BLaER1 treated with 17β-estradiol and CSF1 and Interleukin-3, amounts not matched to agents 10 nM and 100 nM (cell line): ENCODE measurements at regions not wholly inside any gene's neighbourhood (a gene's known extent, or its start where the extent isn't known, plus 50 kb on each side); places are given as distances from the start of the nearest gene placed in this dataset.

Experiments used
- H3K27ac ChIP-seq, 11 experiments: shearing (Covaris generic); formaldehyde crosslinking; 2 replicates each; pipeline ENCODE4 v1.8.1; 2022
- H3K27me3 ChIP-seq, 11 experiments: shearing (Covaris generic); formaldehyde crosslinking; 2 replicates each; pipeline ENCODE4 v1.8.1; 2022
- H3K36me3 ChIP-seq, 11 experiments: shearing (Covaris generic); formaldehyde crosslinking; 2 replicates each; pipeline ENCODE4 v1.8.1; 2022
- H3K4me1 ChIP-seq, 10 experiments: shearing (Covaris generic); formaldehyde crosslinking; 2 replicates each; pipeline ENCODE4 v1.8.1; 2022
- H3K4me2 ChIP-seq, 11 experiments: shearing (Covaris generic); formaldehyde crosslinking; 2 replicates each; pipeline ENCODE4 v1.8.1; 2022
- H3K4me3 ChIP-seq, 10 experiments: shearing (Covaris generic); formaldehyde crosslinking; 2 replicates each; pipeline ENCODE4 v1.8.1; 2022
- H3K9ac ChIP-seq, 11 experiments: shearing (Covaris generic); formaldehyde crosslinking; 2 replicates each; pipeline ENCODE4 v1.8.1; 2022
- H3K9me3 ChIP-seq, 11 experiments: shearing (Covaris generic); formaldehyde crosslinking; replicated peaks in 1 of 11; 2 replicates each; pipeline ENCODE4 v1.8.1; 2022
- H4K20me1 ChIP-seq, 11 experiments: shearing (Covaris generic); formaldehyde crosslinking; 2 replicates each; pipeline ENCODE4 v1.8.1; 2022
- Cebpa-rat ChIP-seq, 11 experiments: shearing (Covaris generic); IDR thresholded peaks; 2 replicates each; pipeline ENCODE4 v1.8.1; 2022

- no peak for TF ChIP-seq Cebpa-rat (IDR thresholded peaks at IDR 0.05)
- Histone ChIP-seq H4K20me1 (no peaks in the 10 kb centered on the region), H3K36me3 (no peaks in the 10 kb centered on the region), H3K4me1 (no peaks in the 10 kb centered on the region), H3K9ac (no peak overlapping the region), H3K9me3 (peaks cover 12 to 17% (median 15%) of the 10 kb centered on the region in 11 experiments), H3K27me3 (no peaks in the 10 kb centered on the region), H3K27ac (no peak overlapping the region), H3K4me3 (no peak overlapping the region), H3K4me2 (no peak overlapping the region)
Observed at GRCh38 chr14:65813760-65814384, 401.3 kb downstream of the FUT8 start.

GRCh38 chr14:65815127-65815526 is 402.6 kb downstream of the FUT8 start:
- no peaks in the 10 kb centered on the region for H3K27me3 ChIP-seq
- no peak overlapping the region for H3K4me2 ChIP-seq
- TF ChIP-seq Cebpa-rat (IDR thresholded peaks at IDR 0.05): no peak
- no peak overlapping the region for H3K27ac ChIP-seq
- no peaks in the 10 kb centered on the region for H3K36me3 ChIP-seq
- no peak overlapping the region for H3K4me3 ChIP-seq
- no peaks in the 10 kb centered on the region for H3K4me1 ChIP-seq
- no peaks in the 10 kb centered on the region for H4K20me1 ChIP-seq
- peaks cover 0 to 5% (median 3%) of the 10 kb centered on the region in 11 experiments; a peak in 11 of 22 replicates for H3K9me3 ChIP-seq
- H3K9ac ChIP-seq: no peak overlapping the region

- H3K27ac ChIP-seq: no peak overlapping the region
- no peaks in the 10 kb centered on the region for H4K20me1 ChIP-seq
- no peak overlapping the region for H3K4me2 ChIP-seq
- H3K36me3 ChIP-seq: no peaks in the 10 kb centered on the region
- H3K4me1 ChIP-seq: no peaks in the 10 kb centered on the region
- H3K9me3 ChIP-seq: no peaks in the 10 kb centered on the region
- H3K4me3 ChIP-seq: no peak overlapping the region
- no peak overlapping the region for H3K9ac ChIP-seq
- no peaks in the 10 kb centered on the region for H3K27me3 ChIP-seq
- no peak for TF ChIP-seq Cebpa-rat (IDR thresholded peaks at IDR 0.05)
Observed at GRCh38 chr14:65817011-65817410, 404.5 kb downstream of the FUT8 start.

GRCh38 chr14:65819569-65819968 is 407.0 kb downstream of the FUT8 start:
- Histone ChIP-seq H3K4me1 (no peaks in the 10 kb centered on the region), H3K27me3 (no peaks in the 10 kb centered on the region), H3K36me3 (no peaks in the 10 kb centered on the region), H3K4me3 (no peak overlapping the region), H3K4me2 (no peak overlapping the region), H3K9me3 (no peaks in the 10 kb centered on the region), H3K9ac (no peak overlapping the region), H4K20me1 (no peaks in the 10 kb centered on the region), H3K27ac (no peak overlapping the region)
- TF ChIP-seq Cebpa-rat (IDR thresholded peaks at IDR 0.05): no peak

GRCh38 chr14:65821224-65821753 is 408.8 kb downstream of the FUT8 start:
- H3K9me3 ChIP-seq: no peaks in the 10 kb centered on the region
- H3K27ac ChIP-seq: no peak overlapping the region
- no peak overlapping the region for H3K4me2 ChIP-seq
- H3K27me3 ChIP-seq: no peaks in the 10 kb centered on the region
- H4K20me1 ChIP-seq: no peaks in the 10 kb centered on the region
- H3K4me3 ChIP-seq: no peak overlapping the region
- no peak overlapping the region for H3K9ac ChIP-seq
- no peak for TF ChIP-seq Cebpa-rat (IDR thresholded peaks at IDR 0.05)
- H3K4me1 ChIP-seq: no peaks in the 10 kb centered on the region
- H3K36me3 ChIP-seq: no peaks in the 10 kb centered on the region

- H3K4me1 ChIP-seq: no peaks in the 10 kb centered on the region
- H3K36me3 ChIP-seq: no peaks in the 10 kb centered on the region
- no peaks in the 10 kb centered on the region for H3K9me3 ChIP-seq
- H3K27ac ChIP-seq: no peak overlapping the region
- no peak overlapping the region for H3K4me3 ChIP-seq
- no peaks in the 10 kb centered on the region for H4K20me1 ChIP-seq
- H3K27me3 ChIP-seq: no peaks in the 10 kb centered on the region
- no peak overlapping the region for H3K9ac ChIP-seq
- TF ChIP-seq Cebpa-rat (IDR thresholded peaks at IDR 0.05): no peak
- no peak overlapping the region for H3K4me2 ChIP-seq
Observed at GRCh38 chr14:65824285-65824977, 411.9 kb downstream of the FUT8 start.

GRCh38 chr14:65824978-65825299 is 412.4 kb downstream of the FUT8 start:
- Histone ChIP-seq H3K4me2 (no peak overlapping the region), H3K4me1 (no peaks in the 10 kb centered on the region), H3K9ac (no peak overlapping the region), H3K27ac (no peak overlapping the region), H3K9me3 (no peaks in the 10 kb centered on the region), H4K20me1 (no peaks in the 10 kb centered on the region), H3K27me3 (no peaks in the 10 kb centered on the region), H3K36me3 (no peaks in the 10 kb centered on the region), H3K4me3 (no peak overlapping the region)
- TF ChIP-seq Cebpa-rat (IDR thresholded peaks at IDR 0.05): no peak

- Histone ChIP-seq H3K9ac (no peak overlapping the region), H3K27me3 (no peaks in the 10 kb centered on the region), H3K36me3 (no peaks in the 10 kb centered on the region)
Observed at GRCh38 chr14:65826946-65827345, 414.4 kb downstream of the FUT8 start.

GRCh38 chr14:65827520-65827919 is 415.0 kb downstream of the FUT8 start:
- Histone ChIP-seq H3K27ac (no peak overlapping the region), H3K4me1 (peaks cover 0 to 3% (median 0%) of the 10 kb centered on the region in 10 experiments; a peak in 1 of 20 replicates), H3K4me2 (no peak overlapping the region), H3K4me3 (no peak overlapping the region), H3K27me3 (no peaks in the 10 kb centered on the region), H3K9ac (no peak overlapping the region), H4K20me1 (no peaks in the 10 kb centered on the region), H3K36me3 (no peaks in the 10 kb centered on the region), H3K9me3 (no peaks in the 10 kb centered on the region)
- no peak for TF ChIP-seq Cebpa-rat (IDR thresholded peaks at IDR 0.05)

More at GRCh38 chr14:65826946-65827345, 414.4 kb downstream of the FUT8 start:
- Histone ChIP-seq H3K4me2 (no peak overlapping the region), H3K9me3 (no peaks in the 10 kb centered on the region), H4K20me1 (no peaks in the 10 kb centered on the region), H3K4me3 (no peak overlapping the region), H3K27ac (no peak overlapping the region), H3K4me1 (no peaks in the 10 kb centered on the region)
- no peak for TF ChIP-seq Cebpa-rat (IDR thresholded peaks at IDR 0.05)

GRCh38 chr14:65828396-65828795 is 415.9 kb downstream of the FUT8 start:
- no peaks in the 10 kb centered on the region for H3K36me3 ChIP-seq
- no peak overlapping the region for H3K9ac ChIP-seq
- no peaks in the 10 kb centered on the region for H4K20me1 ChIP-seq
- no peaks in the 10 kb centered on the region for H3K27me3 ChIP-seq
- no peak overlapping the region for H3K4me3 ChIP-seq
- no peak overlapping the region for H3K27ac ChIP-seq
- peaks cover 0 to 8% (median 0%) of the 10 kb centered on the region in 10 experiments; a peak in 2 of 20 replicates for H3K4me1 ChIP-seq
- TF ChIP-seq Cebpa-rat (IDR thresholded peaks at IDR 0.05): no peak
- no peak overlapping the region for H3K4me2 ChIP-seq
- no peaks in the 10 kb centered on the region for H3K9me3 ChIP-seq
